Aorta (tissue), 5 donors: ENCODE measurements at regions not wholly inside any gene's neighbourhood (a gene's known extent, or its start where the extent isn't known, plus 50 kb on each side); places are given as distances from the start of the nearest gene placed in this dataset.
"Not testable (repeated sequence)": the region's sequence is repeated elsewhere in the genome, so short reads cannot be mapped to it uniquely, and the experiment has no call there.

ENCODE experiments used
- ATAC-seq: fragments of 200-7000 bp; cut with Tn5 transposase; one replicate; pipeline ENCODE4 v1.9.1; 2022; ENCODE audit warnings: moderate library complexity; ENCODE audit not compliant: low FRiP score
- DNase-seq, 2 donors: peaks; one replicate each; pipeline ENCODE4 v3.0.0-alpha.2; 2020
- H3K27ac ChIP-seq, 2 donors: one replicate each; pipeline ENCODE4 v1.5.1; 2013; ENCODE audit warnings: low read length in 2 of 2, mild to moderate bottlenecking in 2 of 2, moderate library complexity in 2 of 2, control low read depth in 1 of 2, inconsistent platforms in 1 of 2, low read depth in 1 of 2
- H3K27me3 ChIP-seq, 2 donors: one replicate each; pipeline ENCODE4 v1.6.1; 2013; ENCODE audit warnings: control low read depth in 1 of 2, low read length in 1 of 2, mild to moderate bottlenecking in 1 of 2, moderate library complexity in 1 of 2; ENCODE audit not compliant: insufficient read depth in 2 of 2, control insufficient read depth in 1 of 2
- H3K36me3 ChIP-seq, 2 donors: one replicate each; pipeline ENCODE4 v1.6.1; 2013; ENCODE audit warnings: control low read depth in 1 of 2, low read length in 1 of 2, mild to moderate bottlenecking in 1 of 2; ENCODE audit not compliant: insufficient read depth in 2 of 2, control insufficient read depth in 1 of 2
- H3K4me1 ChIP-seq, 2 donors: one replicate each; pipeline ENCODE4 v1.6.1; 2013; ENCODE audit warnings: low read length in 2 of 2, control low read depth in 1 of 2, mild to moderate bottlenecking in 1 of 2, moderate library complexity in 1 of 2; ENCODE audit not compliant: insufficient read depth in 2 of 2, control insufficient read depth in 1 of 2
- H3K4me3 ChIP-seq, 2 donors: one replicate each; pipeline ENCODE4 v1.5.1; 2013; ENCODE audit warnings: low read length in 2 of 2, control low read depth in 1 of 2, mild to moderate bottlenecking in 1 of 2
- H3K9me3 ChIP-seq: one replicate; pipeline ENCODE4 v1.6.1; 2013; ENCODE audit warnings: mild to moderate bottlenecking, low read length; ENCODE audit not compliant: control insufficient read depth
- WGBS, 2 donors: extraction: QIAGEN DNeasy Blood & Tissue Kit; methylation state at CpG; one replicate each; pipeline ENCODE4 v1.1.7; 2013; 5-methylcytosine and 5-hydroxymethylcytosine counted together
- intact Hi-C, 2 donors: fragments of 100-400 bp; cut with DNase I; formaldehyde crosslinking; loops; one replicate each; pipeline versions ENCODE4 v1.14.2 to v1.15.0; 2022
- donor health status: healthy with polysubstance abuse.
- donor health status: Bipolar disorder and iron deficiency.
- donor health status: DM: no; HTN: no; CAD: no.
- donor health status: DM: no; HTN: no; CAD: no.
- donor health status: DM: yes; HTN: yes; CAD: no.

- 92 to 97% methylated on average over 2 of the region's 2 CpGs for WGBS, 2 donors
- Histone ChIP-seq H3K9me3 (no peaks in the 10 kb centered on the region), H3K4me1 (no peaks in the 10 kb centered on the region), H3K27me3 (no peaks in the 10 kb centered on the region), H3K36me3 (no peaks in the 10 kb centered on the region), H3K4me3 (no peak overlapping the region), H3K27ac (no peak overlapping the region)
- DNase-seq (no peak), ATAC-seq (no peak)
- intact Hi-C loops = loop anchor here in 1 of 2 donors (5.0 kb wide), 1 partner anchor 675 kb away; the partner anchor contains the start of gene QKI
Observed at GRCh38 chr6:164087211-164087610, 672.7 kb downstream of the QKI start.

DNA sequence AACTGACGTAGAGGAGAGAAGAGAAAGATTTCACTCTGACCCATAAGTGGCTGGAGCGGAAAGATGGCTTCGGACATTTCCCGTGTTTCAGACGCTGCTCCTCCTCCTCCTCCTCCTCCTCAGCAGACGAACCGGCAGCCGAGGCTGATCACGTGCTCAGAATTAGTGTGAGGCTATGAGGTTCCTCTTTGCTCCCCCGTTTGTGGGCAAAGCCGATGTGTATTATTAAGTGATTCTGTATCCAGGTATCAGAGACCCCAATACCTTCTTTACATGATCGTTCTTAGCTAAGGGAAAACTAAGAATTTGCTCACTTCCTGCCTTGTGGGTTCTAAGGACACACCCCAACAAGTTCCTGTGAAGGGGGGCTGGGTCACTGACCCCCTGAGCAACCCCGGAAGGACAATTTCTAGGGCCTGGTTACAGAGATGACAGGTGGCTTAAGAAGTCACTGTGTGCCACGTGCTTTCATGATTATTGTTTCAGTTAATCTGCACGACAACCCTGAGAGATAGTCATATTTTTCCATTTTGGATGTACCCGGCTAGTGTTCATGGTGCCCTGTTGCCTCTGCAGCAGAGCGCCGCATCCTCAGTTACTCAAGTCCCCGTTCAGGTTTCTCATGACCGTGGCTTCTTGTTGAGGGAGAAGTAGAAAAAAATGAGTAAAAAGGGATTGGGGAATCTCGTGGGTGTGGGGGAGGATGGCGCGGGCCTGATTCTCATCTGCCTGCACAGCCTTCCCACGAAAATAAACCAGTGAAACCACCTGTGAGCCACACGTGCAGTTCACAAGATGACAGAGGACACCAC, 671.8 kb downstream of the QKI start:
- H3K9me3 ChIP-seq = no peaks in the 10 kb centered on the region
- no peaks in the 10 kb centered on the region for H3K27me3 ChIP-seq
- DNase-seq = no peak
- ATAC-seq = peak; percentile 5
- no peaks in the 10 kb centered on the region for H3K4me1 ChIP-seq
- no peak overlapping the region for H3K4me3 ChIP-seq
- H3K27ac ChIP-seq = peak overlapping the region in 1 of 2 donors; percentile 95
- H3K36me3 ChIP-seq = no peaks in the 10 kb centered on the region
- whole genome bisulfite sequencing, 2 donors = 88 to 89% methylated on average over 25 of the region's 25 CpGs
- intact Hi-C loops = loop anchor here in 1 of 2 donors (5.0 kb wide), 1 partner anchor 674 kb away; the partner anchor contains the start of gene QKI

DNA sequence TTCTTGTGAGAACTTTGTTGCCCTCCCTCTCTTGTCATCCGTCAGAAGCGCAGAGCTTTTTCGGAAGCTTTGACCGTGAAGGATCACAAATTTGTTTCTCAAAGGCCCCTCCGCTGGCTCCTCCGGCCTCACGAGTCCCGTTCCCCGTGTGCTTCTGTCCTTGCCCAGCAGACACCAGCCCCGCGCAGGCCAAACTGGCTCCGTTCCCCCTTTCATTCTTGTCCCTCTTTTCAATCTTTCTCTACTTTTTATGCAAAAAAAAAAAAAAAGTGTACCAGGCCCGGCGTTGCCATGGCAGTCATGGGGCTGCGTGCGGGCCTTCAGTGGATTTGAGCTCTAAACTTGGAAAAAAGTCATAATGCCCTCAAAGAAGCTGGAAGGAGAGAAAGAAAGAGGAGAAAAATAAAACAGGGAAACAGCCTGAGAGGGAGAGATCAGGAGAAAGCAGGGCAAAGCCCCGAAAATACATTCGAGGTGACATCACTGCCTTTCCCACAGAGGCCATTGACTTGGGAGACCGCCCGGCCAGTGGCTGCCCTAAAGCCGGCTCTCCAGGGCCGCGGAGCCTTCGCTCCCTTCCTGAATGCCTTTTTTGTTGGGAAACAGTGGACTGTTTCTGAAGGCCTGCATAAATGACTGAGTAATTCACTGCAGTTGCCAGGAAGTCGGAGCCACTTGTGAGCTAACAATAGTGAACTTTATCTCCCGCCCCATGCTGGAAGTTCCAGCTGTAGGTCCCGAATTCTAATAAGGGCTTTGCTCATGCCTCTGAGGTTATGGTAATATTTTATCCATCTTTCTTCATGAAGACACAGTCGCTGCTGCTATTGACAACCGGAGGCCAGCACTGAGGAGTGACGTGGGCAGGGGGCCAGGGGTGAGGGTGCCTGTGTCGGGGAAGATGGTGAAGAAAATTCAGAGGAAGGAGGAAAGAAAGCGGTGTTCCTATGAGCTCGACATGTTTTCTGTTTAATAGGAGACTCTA, 670.9 kb downstream of the QKI start:
- 13 to 16% methylated on average over 33 of the region's 33 CpGs for WGBS, 2 donors
- no peaks in the 10 kb centered on the region for H3K27me3 ChIP-seq
- no peaks in the 10 kb centered on the region for H3K4me1 ChIP-seq
- ATAC-seq (peak; percentile 94), DNase-seq (peak; percentile 92)
- H3K27ac ChIP-seq = peak overlapping the region; percentile 95 to 98
- intact Hi-C loops = loop anchor here in 1 of 2 donors (1.0 to 5.0 kb wide), 2 partner anchors 24 to 673 kb away; partner anchors contain the start of gene QKI
- H3K4me3 ChIP-seq = no peak overlapping the region
- H3K36me3 ChIP-seq = no peaks in the 10 kb centered on the region
- no peaks in the 10 kb centered on the region for H3K9me3 ChIP-seq

GRCh38 chr6:164079275-164079600, 664.7 kb downstream of the QKI start:
- WGBS, 2 donors = 97 to 98% methylated on average over 6 of the region's 6 CpGs
- no peak for ATAC-seq
- Histone ChIP-seq H3K4me3 (no peak overlapping the region), H3K27me3 (no peaks in the 10 kb centered on the region), H3K27ac (no peak overlapping the region), H3K9me3 (no peaks in the 10 kb centered on the region), H3K4me1 (no peaks in the 10 kb centered on the region), H3K36me3 (peaks cover 0 to under 1% of the 10 kb centered on the region in 2 donors)
- DNase-seq = no peak
- intact Hi-C loops = no loop called here

- no peak for ATAC-seq
- Histone ChIP-seq H3K36me3 (peaks cover 0 to 2% of the 10 kb centered on the region in 2 donors), H3K9me3 (no peaks in the 10 kb centered on the region), H3K27me3 (no peaks in the 10 kb centered on the region), H3K27ac (no peak overlapping the region), H3K4me3 (no peak overlapping the region), H3K4me1 (no peaks in the 10 kb centered on the region)
- no peak for DNase-seq
- intact Hi-C loops = no loop called here
- WGBS, 2 donors = 54 to 56% methylated on average over 10 of the region's 10 CpGs
Observed at GRCh38 chr6:164078532-164079274, 664.2 kb downstream of the QKI start.

- DNase-seq, H3K27ac ChIP-seq, H3K27me3 ChIP-seq, ATAC-seq, intact Hi-C loops, H3K4me1 ChIP-seq, H3K9me3 ChIP-seq, H3K36me3 ChIP-seq, H3K4me3 ChIP-seq: not testable (repeated sequence)
- WGBS, 2 donors = 66% methylated on average over 3 of the region's 3 CpGs
Observed at GRCh38 chr6:164076818-164077532, 662.5 kb downstream of the QKI start.

DNA sequence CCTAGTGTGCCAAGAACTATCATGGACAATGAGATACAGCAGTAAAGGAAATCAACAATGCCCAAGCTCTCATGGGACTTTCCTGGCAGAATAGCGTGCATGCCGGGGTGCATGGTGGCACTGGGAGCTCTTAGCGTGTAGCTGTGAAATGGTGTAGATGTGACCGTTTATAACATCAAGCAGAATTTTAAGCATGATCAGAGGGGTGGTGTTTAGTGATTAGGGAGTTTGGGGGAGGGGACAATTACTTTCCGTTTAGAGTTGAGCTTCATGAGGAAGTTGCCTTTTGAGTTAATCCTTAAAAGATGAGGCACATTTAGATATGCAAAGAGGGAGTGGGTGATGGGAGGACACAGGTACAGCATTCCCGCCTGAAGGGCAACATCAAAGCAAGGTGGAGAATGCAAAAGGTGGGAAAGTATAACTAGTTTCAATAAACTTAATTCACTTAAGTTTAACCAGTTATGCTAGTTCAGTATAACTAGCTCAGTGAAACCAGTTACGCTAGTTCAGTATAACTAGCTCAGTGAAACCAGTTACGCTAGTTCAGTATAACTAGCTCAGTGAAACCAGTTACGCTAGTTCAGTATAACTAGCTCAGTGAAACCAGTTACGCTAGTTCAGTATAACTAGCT, 661.6 kb downstream of the QKI start:
- Histone ChIP-seq H3K36me3 (peaks cover 0 to 2% of the 10 kb centered on the region in 2 donors), H3K4me1 (no peaks in the 10 kb centered on the region), H3K9me3 (no peaks in the 10 kb centered on the region), H3K4me3 (no peak overlapping the region), H3K27ac (no peak overlapping the region), H3K27me3 (no peaks in the 10 kb centered on the region)
- 84 to 85% methylated on average over 7 to 8 of the region's 10 CpGs for WGBS, 2 donors
- ATAC-seq (no peak), DNase-seq (no peak)
- intact Hi-C loops = no loop called here
